Esophagus squamous epithelium (tissue), 4 donors: ENCODE measurements at regions not wholly inside any gene's neighbourhood (a gene's known extent, or its start where the extent isn't known, plus 50 kb on each side); places are given as distances from the start of the nearest gene placed in this dataset.

ENCODE experiments used
- POLR2A ChIP-seq, 4 donors: fragments of 450-650 bp; IDR thresholded peaks; one replicate each; pipeline ENCODE4 v1.6.1; 2017; ENCODE audit warnings: antibody characterized with exemption in 4 of 4, mild to moderate bottlenecking in 4 of 4, moderate library complexity in 3 of 4
- TF ChIP-seq, protein P1 (sequence below), 6 experiments: fragments of 450-650 bp in 4 of 6; fragments of 200-600 bp in 2 of 6; sonication (generic) in 2 of 6; IDR thresholded peaks; one replicate each; pipeline ENCODE4 v1.5.1; 2016 to 2019; ENCODE audit warnings: antibody characterized with exemption in 6 of 6, mild to moderate bottlenecking in 4 of 6, moderate library complexity in 4 of 6

DNA sequence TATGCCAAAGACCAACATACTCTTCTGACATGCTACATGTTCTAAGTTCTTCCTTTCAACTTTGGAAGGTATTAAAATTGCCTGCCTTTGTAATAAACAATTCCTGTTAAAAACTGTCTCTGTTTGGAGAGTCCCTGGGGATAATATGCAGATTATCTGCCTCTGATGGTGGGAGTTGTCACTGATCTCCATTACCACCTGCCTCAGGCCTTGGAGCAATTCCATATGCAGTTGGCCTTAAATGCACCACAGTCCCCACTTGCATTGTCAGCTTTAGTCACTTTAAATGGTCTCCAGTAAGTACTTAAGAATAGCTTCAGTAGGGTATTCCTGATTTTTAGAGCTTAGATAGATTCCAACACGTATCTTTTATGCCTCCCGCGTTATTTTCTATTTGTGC lies 121.1 kb upstream of the GOLIM4 start:
- TF ChIP-seq, protein P1, sequence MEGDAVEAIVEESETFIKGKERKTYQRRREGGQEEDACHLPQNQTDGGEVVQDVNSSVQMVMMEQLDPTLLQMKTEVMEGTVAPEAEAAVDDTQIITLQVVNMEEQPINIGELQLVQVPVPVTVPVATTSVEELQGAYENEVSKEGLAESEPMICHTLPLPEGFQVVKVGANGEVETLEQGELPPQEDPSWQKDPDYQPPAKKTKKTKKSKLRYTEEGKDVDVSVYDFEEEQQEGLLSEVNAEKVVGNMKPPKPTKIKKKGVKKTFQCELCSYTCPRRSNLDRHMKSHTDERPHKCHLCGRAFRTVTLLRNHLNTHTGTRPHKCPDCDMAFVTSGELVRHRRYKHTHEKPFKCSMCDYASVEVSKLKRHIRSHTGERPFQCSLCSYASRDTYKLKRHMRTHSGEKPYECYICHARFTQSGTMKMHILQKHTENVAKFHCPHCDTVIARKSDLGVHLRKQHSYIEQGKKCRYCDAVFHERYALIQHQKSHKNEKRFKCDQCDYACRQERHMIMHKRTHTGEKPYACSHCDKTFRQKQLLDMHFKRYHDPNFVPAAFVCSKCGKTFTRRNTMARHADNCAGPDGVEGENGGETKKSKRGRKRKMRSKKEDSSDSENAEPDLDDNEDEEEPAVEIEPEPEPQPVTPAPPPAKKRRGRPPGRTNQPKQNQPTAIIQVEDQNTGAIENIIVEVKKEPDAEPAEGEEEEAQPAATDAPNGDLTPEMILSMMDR (IDR thresholded peaks at IDR 0.05), result no peak
- no peak for TF ChIP-seq POLR2A (IDR thresholded peaks at IDR 0.05)
